GM13976 (cell line): ENCODE measurements at regions not wholly inside any gene's neighbourhood (a gene's known extent, or its start where the extent isn't known, plus 50 kb on each side); places are given as distances from the start of the nearest gene placed in this dataset.

Experiments used
- DNase-seq: peaks from one replicate; pipeline ENCODE4 v3.0.0; 2012; ENCODE audit warnings: low spot score
- in situ Hi-C: fragments of 300-500 bp; cut with MboI; formaldehyde crosslinking; loops from one replicate; pipeline ENCODE4 v1.12.0; 2022; ENCODE audit warnings: low sequenced_read_pairs, mixed read lengths, inconsistent platforms; ENCODE audit not compliant: unreplicated experiment
- TF ChIP-seq, protein P1 (sequence below): IDR thresholded peaks from 2 replicates; pipeline ENCODE4 v1.5.1; 2012; ENCODE audit warnings: borderline replicate concordance, mild to moderate bottlenecking; ENCODE audit not compliant: insufficient read depth; ENCODE audit errors: extremely low read depth, missing control alignments, control extremely low read depth

DNA sequence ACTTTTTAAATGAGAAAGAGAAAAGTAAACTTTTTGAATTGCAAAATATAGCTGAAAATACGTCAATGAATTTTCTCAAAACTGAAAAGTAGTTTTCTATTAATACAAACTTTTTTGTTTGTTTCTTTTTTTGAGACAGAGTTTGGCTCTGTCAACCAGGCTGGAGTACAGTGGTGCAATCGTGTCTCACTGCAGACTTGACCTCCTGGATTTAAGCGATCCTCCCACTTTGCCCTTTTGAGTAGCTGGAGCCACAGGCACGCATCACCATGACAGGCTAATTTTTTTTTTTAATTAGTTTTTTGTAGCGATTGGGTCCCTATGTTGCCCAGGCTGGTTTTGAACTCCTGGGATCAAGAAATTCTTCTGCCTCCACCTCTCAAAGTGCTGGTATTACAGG, 610.4 kb downstream of the ELAVL2 start:
- in situ Hi-C loops = no loop called here
- no peak for DNase-seq
- TF ChIP-seq, protein P1, sequence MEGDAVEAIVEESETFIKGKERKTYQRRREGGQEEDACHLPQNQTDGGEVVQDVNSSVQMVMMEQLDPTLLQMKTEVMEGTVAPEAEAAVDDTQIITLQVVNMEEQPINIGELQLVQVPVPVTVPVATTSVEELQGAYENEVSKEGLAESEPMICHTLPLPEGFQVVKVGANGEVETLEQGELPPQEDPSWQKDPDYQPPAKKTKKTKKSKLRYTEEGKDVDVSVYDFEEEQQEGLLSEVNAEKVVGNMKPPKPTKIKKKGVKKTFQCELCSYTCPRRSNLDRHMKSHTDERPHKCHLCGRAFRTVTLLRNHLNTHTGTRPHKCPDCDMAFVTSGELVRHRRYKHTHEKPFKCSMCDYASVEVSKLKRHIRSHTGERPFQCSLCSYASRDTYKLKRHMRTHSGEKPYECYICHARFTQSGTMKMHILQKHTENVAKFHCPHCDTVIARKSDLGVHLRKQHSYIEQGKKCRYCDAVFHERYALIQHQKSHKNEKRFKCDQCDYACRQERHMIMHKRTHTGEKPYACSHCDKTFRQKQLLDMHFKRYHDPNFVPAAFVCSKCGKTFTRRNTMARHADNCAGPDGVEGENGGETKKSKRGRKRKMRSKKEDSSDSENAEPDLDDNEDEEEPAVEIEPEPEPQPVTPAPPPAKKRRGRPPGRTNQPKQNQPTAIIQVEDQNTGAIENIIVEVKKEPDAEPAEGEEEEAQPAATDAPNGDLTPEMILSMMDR = no peak

DNA sequence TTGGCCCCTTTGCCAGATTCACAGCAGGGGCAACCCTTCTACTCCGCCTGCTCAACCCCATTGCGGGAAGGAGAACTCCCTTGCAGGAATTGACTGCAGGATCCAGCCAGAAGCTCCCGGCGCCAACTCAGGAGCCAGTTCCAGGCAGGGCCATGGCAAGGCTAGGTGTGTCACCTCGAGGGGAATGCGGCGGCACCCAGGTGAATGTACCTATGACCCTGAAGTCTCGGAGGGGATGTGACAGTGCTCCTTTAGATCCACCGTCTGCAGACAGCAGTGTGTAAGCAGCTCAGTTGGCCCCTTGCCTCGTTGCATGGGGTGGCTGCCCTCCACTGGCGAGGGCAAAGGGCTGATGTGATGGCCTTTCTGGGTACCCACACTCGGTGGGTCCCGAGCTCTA, 606.6 kb downstream of the ELAVL2 start:
- no peak for DNase-seq
- in situ Hi-C loops = no loop called here
- TF ChIP-seq, protein P1 = no peak

DNA sequence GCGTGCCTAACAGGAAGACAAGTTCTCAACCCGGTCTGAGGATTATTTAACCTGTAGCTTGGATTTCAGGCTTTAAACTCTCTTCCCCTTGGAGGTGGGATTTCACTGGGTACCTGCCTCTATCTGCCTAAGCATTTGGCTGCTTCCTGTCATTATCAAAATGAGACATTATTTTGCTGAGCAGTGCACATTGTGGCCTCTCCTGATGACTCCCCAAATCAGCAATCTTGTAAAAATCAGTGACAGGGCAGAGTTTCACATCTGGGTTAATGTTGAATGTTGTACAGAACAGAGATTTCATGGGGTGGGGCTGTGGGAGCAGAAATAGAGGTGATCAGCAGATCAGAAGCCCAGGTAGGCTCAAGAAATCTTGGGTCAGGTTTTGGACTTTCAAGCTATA, 605.9 kb downstream of the ELAVL2 start:
- in situ Hi-C loops = no loop called here
- no peak for DNase-seq
- TF ChIP-seq, protein P1 = no peak

DNA sequence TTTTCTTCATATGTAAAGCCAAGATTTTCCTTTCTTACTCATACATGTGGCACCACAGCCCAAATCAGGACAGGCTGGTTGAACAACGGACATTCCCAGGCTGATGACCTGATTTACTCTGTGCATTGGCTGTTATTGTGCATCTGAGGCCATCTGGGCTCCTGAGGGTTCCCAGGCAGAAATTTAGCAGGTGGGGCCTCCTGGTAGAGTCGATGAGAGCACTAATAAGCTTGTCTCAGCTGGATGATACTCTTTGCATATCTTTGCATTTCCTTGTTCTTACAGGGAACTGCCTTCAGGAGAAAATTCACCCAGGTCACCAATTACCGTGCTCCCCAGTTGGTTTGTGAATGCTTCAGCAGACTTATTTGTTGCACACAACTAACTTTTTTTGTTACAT, 605.1 kb downstream of the ELAVL2 start:
- in situ Hi-C loops = no loop called here
- DNase-seq = no peak
- TF ChIP-seq, protein P1 = no peak

DNA sequence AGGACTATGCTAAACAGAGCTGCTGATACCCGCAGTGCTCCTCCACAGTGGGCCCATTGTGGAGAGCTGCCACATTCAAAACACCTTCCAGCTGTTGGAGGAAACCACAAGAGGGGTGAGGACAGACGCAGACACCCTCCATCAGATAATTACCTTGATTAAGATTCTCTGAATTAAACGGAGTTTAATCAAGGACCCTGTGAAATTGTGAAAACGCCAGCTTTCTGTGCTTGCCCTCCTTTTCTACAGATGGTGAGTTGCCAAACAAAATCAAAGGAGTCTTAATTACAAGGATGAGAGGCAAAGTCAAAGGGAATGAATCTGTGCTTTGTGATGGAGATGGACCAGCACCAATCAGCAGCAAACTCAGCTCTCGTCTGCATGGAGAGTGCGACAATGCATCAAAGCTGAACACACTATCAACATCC, 596.1 kb downstream of the ELAVL2 start:
- DNase-seq = no peak
- TF ChIP-seq, protein P1 = no peak
- in situ Hi-C loops = no loop called here

DNA sequence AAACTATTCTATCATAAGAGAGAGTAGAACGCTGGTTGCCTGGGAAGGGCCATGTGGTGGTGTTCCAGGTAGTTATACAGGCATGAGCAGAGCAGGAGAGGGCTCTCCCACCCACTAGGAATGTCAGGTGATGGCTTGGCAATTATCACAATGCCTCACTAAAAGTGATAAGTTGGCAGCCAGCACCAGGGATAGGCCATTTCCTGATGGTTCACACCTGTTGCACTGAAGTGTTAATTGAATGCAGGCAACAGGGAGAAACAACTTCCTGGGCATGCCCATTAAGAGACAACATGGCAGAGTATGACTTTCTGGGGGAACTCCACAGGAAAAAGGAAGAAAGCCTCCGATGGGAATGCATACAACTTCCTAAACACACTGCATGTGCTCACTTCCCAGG, 593.2 kb downstream of the ELAVL2 start:
- TF ChIP-seq, protein P1 = no peak
- in situ Hi-C loops = no loop called here
- DNase-seq = no peak

DNA sequence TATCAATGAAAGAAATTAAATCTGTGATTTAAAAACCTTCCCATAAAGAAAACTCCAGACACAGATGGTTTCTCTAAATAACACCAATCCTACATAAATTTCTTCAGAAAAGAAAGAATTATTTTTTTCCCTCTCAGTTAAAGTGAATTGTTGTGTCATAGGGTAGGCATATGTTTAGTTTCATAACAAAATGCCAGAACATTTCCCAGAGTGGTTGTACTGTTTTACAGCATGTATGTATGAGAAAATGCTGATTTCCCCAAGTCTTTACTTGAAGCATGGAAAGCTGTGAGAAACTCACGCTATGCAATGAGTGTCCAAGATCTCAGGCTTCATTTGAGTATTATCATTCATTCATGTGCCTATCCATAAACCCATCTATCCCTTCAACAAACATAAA, 582.5 kb downstream of the ELAVL2 start:
- TF ChIP-seq, protein P1 = no peak
- in situ Hi-C loops = no loop called here
- no peak for DNase-seq
